MCF 10A (cell line): ENCODE measurements at regions not wholly inside any gene's neighbourhood (a gene's known extent, or its start where the extent isn't known, plus 50 kb on each side); places are given as distances from the start of the nearest gene placed in this dataset.
"Not testable (repeated sequence)": the region's sequence is repeated elsewhere in the genome, so short reads cannot be mapped to it uniquely, and the experiment has no call there.

Source experiments
- BruUV-seq: library from RNA; stranded (reverse); fragments of 400-500 nt; replicated peaks from 2 replicates; lab custom pipeline; 2021; lab: Mats Ljungman, UMichigan
- CTCF ChIA-PET: fragments of 300-600 bp; sonication (Branson Sonifier 250); formaldehyde crosslinking; extraction: SDS; loops from one replicate; lab custom pipeline; 2021; ENCODE audit warnings: antibody characterized with exemption, inconsistent platforms; lab: Yijun Ruan, JAX
- POLR2A ChIA-PET: fragments of 300-600, 350-650 bp; sonication (Branson Sonifier 250); formaldehyde crosslinking; extraction: SDS; loops from one replicate; lab custom pipeline; 2020; ENCODE audit warnings: antibody characterized with exemption, inconsistent platforms; lab: Yijun Ruan, JAX
- DNase-seq: peaks from one replicate; pipeline ENCODE4 v3.0.0-alpha.2; 2018; ENCODE audit not compliant: unreplicated experiment
- H3K27ac Mint-ChIP-seq: one replicate; pipeline ENCODE4 v1.8.0; 2022; ENCODE audit warnings: mild to moderate bottlenecking, low read depth, mixed read lengths; ENCODE audit not compliant: unreplicated experiment
- H3K27me3 Mint-ChIP-seq: one replicate; pipeline ENCODE4 v1.8.0; 2022; ENCODE audit warnings: mixed read lengths; ENCODE audit not compliant: insufficient read depth, unreplicated experiment
- H3K36me3 Mint-ChIP-seq: one replicate; pipeline ENCODE4 v1.8.0; 2022; ENCODE audit warnings: mild to moderate bottlenecking, moderate library complexity, mixed read lengths; ENCODE audit not compliant: insufficient read depth, unreplicated experiment
- H3K4me1 Mint-ChIP-seq: one replicate; pipeline ENCODE4 v1.8.0; 2022; ENCODE audit warnings: mixed read lengths; ENCODE audit not compliant: insufficient read depth, unreplicated experiment
- H3K4me3 Mint-ChIP-seq: one replicate; pipeline ENCODE4 v1.8.0; 2022; ENCODE audit warnings: mild to moderate bottlenecking, moderate library complexity, mixed read lengths; ENCODE audit not compliant: unreplicated experiment
- H3K9me3 Mint-ChIP-seq: one replicate; pipeline ENCODE4 v1.8.0; 2022; ENCODE audit warnings: mixed read lengths; ENCODE audit not compliant: unreplicated experiment
- intact Hi-C: fragments of 100-400 bp; cut with micrococcal nuclease; formaldehyde crosslinking; loops from 2 replicates; pipeline ENCODE4 v1.14.1; 2022
- TF ChIP-seq, protein P1 (sequence below): fragments of 200-600 bp; IDR thresholded peaks from one replicate; pipeline ENCODE4 v1.8.0; 2022; ENCODE audit warnings: antibody characterized with exemption, mild to moderate bottlenecking; ENCODE audit not compliant: unreplicated experiment

DNA sequence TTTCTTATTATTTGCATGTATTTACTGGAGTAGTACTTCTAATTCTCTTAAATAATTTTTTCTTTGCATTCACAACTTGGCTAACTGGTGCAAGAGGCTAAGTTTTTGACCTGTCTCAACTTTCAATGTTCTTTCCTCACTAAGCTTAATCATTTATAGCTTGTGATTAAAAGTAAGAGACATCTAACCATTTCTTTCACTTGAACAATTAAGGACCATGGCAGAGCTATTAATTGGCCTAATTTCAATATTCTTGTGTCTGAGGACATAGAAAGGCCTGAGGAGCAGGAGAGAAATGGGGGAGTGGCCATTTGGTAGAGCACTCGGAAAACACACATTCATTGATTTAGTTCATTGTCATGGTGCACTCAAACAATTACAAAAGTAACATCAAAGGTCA, 141.4 kb upstream of the TMEM196 start:
- TF ChIP-seq, protein P1, sequence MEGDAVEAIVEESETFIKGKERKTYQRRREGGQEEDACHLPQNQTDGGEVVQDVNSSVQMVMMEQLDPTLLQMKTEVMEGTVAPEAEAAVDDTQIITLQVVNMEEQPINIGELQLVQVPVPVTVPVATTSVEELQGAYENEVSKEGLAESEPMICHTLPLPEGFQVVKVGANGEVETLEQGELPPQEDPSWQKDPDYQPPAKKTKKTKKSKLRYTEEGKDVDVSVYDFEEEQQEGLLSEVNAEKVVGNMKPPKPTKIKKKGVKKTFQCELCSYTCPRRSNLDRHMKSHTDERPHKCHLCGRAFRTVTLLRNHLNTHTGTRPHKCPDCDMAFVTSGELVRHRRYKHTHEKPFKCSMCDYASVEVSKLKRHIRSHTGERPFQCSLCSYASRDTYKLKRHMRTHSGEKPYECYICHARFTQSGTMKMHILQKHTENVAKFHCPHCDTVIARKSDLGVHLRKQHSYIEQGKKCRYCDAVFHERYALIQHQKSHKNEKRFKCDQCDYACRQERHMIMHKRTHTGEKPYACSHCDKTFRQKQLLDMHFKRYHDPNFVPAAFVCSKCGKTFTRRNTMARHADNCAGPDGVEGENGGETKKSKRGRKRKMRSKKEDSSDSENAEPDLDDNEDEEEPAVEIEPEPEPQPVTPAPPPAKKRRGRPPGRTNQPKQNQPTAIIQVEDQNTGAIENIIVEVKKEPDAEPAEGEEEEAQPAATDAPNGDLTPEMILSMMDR, result no peak
- POLR2A ChIA-PET, result no interaction called here

DNA sequence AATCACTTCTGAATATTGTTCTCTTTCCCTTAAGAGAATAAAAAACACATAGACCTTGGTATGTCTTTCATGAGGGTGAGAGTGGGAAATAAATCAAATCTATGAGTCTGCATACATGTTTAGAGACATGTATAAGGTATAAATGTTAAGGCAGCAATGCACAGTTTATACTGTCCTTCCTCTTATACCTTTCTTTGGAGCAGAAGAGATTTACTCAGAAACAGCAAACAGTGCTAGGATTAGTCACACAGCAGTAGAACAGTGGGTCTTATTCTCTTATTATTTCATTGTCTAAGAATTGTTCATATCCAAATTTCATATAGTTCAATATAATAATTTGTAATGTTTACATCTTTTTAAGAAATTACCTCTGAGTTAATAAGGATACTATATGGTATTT, 126.7 kb upstream of the TMEM196 start:
- DNase-seq, result no peak
- intact Hi-C loops, result no loop called here
- BruUV-seq, result no TSS peak
- CTCF ChIA-PET, result no interaction called here
- H3K4me3 Mint-ChIP-seq, result no peak overlapping the region
- no peaks in the 10 kb centered on the region for H3K27me3 Mint-ChIP-seq
- H3K4me1 Mint-ChIP-seq, result peaks cover 6% of the 10 kb centered on the region
- POLR2A ChIA-PET, result no interaction called here
- H3K36me3 Mint-ChIP-seq, result no peaks in the 10 kb centered on the region
- H3K27ac Mint-ChIP-seq, result no peak overlapping the region
- TF ChIP-seq, protein P1, result no peak
- peaks cover 8% of the 10 kb centered on the region for H3K9me3 Mint-ChIP-seq

More for the DNA sequence above, 141.4 kb upstream of the TMEM196 start:
- no peaks in the 10 kb centered on the region for H3K9me3 Mint-ChIP-seq
- H3K27ac Mint-ChIP-seq, result peak overlapping the region; percentile 74
- DNase-seq, result no peak
- CTCF ChIA-PET, result interaction anchor here (0.6 to 1.0 kb wide), 2 partner anchors 160 to 168 kb away, joined by 4 read pairs; no protein-coding TSS in a partner anchor
- intact Hi-C loops, result no loop called here
- H3K36me3 Mint-ChIP-seq, result no peaks in the 10 kb centered on the region
- H3K4me3 Mint-ChIP-seq, result no peak overlapping the region
- H3K4me1 Mint-ChIP-seq, result peaks cover 21% of the 10 kb centered on the region
- H3K27me3 Mint-ChIP-seq, result no peaks in the 10 kb centered on the region
- BruUV-seq, result no TSS peak

- H3K27ac Mint-ChIP-seq, result no peak overlapping the region
- peaks cover 6% of the 10 kb centered on the region for H3K4me1 Mint-ChIP-seq
- H3K27me3 Mint-ChIP-seq, result no peaks in the 10 kb centered on the region
- ChIA-PET POLR2A (no interaction called here), CTCF (no interaction called here)
- no peak overlapping the region for H3K4me3 Mint-ChIP-seq
- peaks cover 8% of the 10 kb centered on the region for H3K9me3 Mint-ChIP-seq
- TF ChIP-seq, protein P1, result no peak
- H3K36me3 Mint-ChIP-seq, result no peaks in the 10 kb centered on the region
- intact Hi-C loops, result no loop called here
- DNase-seq, result no peak
- BruUV-seq, result no TSS peak
Observed at GRCh38 chr7:19899529-19899928, 126.1 kb upstream of the TMEM196 start.

- H3K4me1 Mint-ChIP-seq, H3K9me3 Mint-ChIP-seq, intact Hi-C loops, H3K27me3 Mint-ChIP-seq, H3K36me3 Mint-ChIP-seq, CTCF ChIA-PET, BruUV-seq, H3K27ac Mint-ChIP-seq, POLR2A ChIA-PET, H3K4me3 Mint-ChIP-seq, DNase-seq: not testable (repeated sequence)
Observed at GRCh38 chr7:19882893-19883292, 109.5 kb upstream of the TMEM196 start.

DNA sequence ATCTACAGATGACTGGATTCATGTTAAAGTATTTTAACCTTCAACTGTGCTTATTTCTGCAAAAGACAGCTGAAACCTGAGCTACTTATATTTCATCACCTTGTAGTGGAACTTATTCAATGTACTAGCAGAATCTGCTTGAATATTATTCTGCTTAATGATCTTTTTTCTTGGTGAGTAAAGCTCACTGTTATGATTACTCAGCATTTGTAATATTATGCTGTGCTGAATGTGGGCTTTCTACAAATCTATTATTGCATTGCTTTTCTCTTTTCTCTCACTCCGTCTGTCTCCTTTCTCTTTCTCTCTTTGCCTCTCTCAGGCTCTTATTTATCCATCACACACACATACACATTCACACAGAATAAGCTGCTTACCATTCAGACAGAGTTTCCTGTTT, 98.7 kb upstream of the TMEM196 start:
- TF ChIP-seq, protein P1, result no peak
- BruUV-seq, result no TSS peak
- H3K9me3 Mint-ChIP-seq, result no peaks in the 10 kb centered on the region
- ChIA-PET CTCF (no interaction called here), POLR2A (no interaction called here)
- no peak overlapping the region for H3K27ac Mint-ChIP-seq
- no peaks in the 10 kb centered on the region for H3K36me3 Mint-ChIP-seq
- intact Hi-C loops, result no loop called here
- no peak overlapping the region for H3K4me3 Mint-ChIP-seq
- no peaks in the 10 kb centered on the region for H3K27me3 Mint-ChIP-seq
- H3K4me1 Mint-ChIP-seq, result peaks cover 6% of the 10 kb centered on the region
- DNase-seq, result no peak
